GM12878 (cell line): ENCODE measurements at regions not wholly inside any gene's neighbourhood (a gene's known extent, or its start where the extent isn't known, plus 50 kb on each side); places are given as distances from the start of the nearest gene placed in this dataset.

Experiments used
- CBX5 ChIP-seq: sonication (generic); IDR thresholded peaks from 2 replicates; pipeline ENCODE4 v1.6.1; 2016; ENCODE audit warnings: low read depth, moderate library complexity, mild to moderate bottlenecking, inconsistent platforms
- GABPA ChIP-seq: IDR thresholded peaks from 2 replicates; pipeline ENCODE4 v1.6.1; 2014; ENCODE audit warnings: antibody characterized with exemption, low read depth, mild to moderate bottlenecking, inconsistent platforms
- KLF5 ChIP-seq: fragments of 450-650 bp; IDR thresholded peaks from 2 replicates; pipeline ENCODE4 v1.6.1; 2014; ENCODE audit warnings: mild to moderate bottlenecking; ENCODE audit not compliant: partially characterized antibody
- NFIC ChIP-seq: IDR thresholded peaks from 2 replicates; pipeline ENCODE4 v1.6.1; 2012; ENCODE audit warnings: low read depth, mild to moderate bottlenecking, inconsistent platforms, low read length, moderate library complexity
- POU2F2 ChIP-seq: IDR thresholded peaks from 3 replicates; pipeline ENCODE4 v1.6.1; 2011; ENCODE audit warnings: low read depth, mild to moderate bottlenecking, low read length, borderline replicate concordance
- TARDBP ChIP-seq: IDR thresholded peaks from 2 replicates; pipeline ENCODE4 v1.6.1; 2016; ENCODE audit warnings: borderline replicate concordance
- YY1 ChIP-seq: IDR thresholded peaks from 2 replicates; pipeline ENCODE4 v1.6.1; 2011; ENCODE audit warnings: low read depth, mild to moderate bottlenecking, low read length
- TF ChIP-seq, protein P1 (sequence below), 3 experiments: IDR thresholded peaks in 2 of 3; conservative IDR thresholded peaks in 1 of 3; 2 replicates each; pipeline ENCODE4 v1.5.1; 2011; ENCODE audit warnings: low read depth in 3 of 3, low read length in 3 of 3, mild to moderate bottlenecking in 3 of 3, control low read depth in 2 of 3, moderate library complexity in 2 of 3, inconsistent platforms in 1 of 3, mixed read lengths in 1 of 3; ENCODE audit not compliant: control insufficient read depth in 2 of 3, insufficient read depth in 1 of 3; ENCODE audit errors: extremely low read depth in 1 of 3

DNA sequence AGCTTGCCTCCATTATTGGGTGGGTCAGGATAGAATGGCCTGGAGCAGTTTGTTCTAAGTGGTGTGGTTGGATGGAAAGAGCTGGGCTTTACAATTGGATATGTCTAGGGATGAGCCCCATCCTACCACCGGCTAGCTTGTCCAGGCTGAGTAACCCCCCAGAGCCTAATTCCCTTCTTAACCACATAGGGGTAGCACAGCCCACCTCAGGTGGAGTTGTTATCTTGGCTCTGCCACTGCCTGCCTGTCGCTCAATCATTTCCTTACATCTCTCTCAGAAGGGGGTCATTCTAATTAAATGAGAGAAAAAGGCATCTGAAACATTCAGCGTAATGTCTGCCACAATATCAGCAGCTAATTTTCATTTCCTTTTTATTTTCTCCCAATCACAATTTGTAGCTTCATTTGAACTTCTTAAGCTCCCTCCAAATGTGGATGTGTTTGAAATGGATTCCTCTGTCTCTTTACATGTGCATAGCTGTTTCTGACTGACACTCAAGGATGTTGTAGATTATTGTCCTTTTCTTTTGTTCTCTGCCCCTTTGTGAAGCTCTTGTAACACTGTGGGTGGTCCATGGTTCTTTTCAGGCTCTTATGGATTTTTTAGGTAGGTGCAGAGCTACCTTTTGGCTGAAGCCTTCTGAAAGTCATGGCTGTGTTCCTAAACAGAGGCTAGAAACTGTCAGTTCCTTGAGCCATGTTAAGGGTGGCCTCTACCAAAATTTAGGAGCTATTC lies 383.1 kb upstream of the KLF4 start:
- no peak for TF ChIP-seq TARDBP
- TF ChIP-seq, protein P1, sequence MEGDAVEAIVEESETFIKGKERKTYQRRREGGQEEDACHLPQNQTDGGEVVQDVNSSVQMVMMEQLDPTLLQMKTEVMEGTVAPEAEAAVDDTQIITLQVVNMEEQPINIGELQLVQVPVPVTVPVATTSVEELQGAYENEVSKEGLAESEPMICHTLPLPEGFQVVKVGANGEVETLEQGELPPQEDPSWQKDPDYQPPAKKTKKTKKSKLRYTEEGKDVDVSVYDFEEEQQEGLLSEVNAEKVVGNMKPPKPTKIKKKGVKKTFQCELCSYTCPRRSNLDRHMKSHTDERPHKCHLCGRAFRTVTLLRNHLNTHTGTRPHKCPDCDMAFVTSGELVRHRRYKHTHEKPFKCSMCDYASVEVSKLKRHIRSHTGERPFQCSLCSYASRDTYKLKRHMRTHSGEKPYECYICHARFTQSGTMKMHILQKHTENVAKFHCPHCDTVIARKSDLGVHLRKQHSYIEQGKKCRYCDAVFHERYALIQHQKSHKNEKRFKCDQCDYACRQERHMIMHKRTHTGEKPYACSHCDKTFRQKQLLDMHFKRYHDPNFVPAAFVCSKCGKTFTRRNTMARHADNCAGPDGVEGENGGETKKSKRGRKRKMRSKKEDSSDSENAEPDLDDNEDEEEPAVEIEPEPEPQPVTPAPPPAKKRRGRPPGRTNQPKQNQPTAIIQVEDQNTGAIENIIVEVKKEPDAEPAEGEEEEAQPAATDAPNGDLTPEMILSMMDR (IDR thresholded peaks at IDR 0.05 in 2 of 3, conservative IDR thresholded peaks at IDR 0.05 in 1 of 3; ENCODE audit: control insufficient read depth in 2 of 3, extremely low read depth in 1 of 3, insufficient read depth in 1 of 3, low read depth in 3 of 3, low read length in 3 of 3) = no peak
- no peak for TF ChIP-seq KLF5
- TF ChIP-seq YY1 = no peak
- no peak for TF ChIP-seq NFIC
- TF ChIP-seq GABPA = no peak
- TF ChIP-seq POU2F2 = no peak
- no peak for TF ChIP-seq CBX5
